ENCODE measurements at regions not wholly inside any gene's neighbourhood (a gene's known extent, or its start where the extent isn't known, plus 50 kb on each side); places are given as distances from the start of the nearest gene placed in this dataset.

DNA sequence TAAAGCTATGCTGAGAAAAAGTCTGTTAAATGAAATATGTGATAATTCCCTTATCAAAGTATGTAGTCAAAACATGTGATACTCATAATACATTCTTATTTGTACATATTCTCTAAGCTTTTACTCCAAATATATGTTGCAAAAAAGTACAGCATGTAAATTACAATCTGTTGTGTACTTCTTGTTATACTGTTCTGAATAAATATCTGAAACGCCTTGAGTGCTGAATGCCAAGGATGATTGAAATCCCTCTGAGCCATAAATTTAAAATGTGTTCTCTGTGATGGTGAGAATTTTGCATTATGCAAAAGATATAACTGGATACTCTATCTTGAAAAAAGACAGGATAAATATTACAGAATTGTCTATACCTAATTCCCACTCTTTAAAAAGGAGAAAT lies 1128.0 kb downstream of the STPG2 start:
- in situ Hi-C loops (cut with MboI) = no loop called here

DNA sequence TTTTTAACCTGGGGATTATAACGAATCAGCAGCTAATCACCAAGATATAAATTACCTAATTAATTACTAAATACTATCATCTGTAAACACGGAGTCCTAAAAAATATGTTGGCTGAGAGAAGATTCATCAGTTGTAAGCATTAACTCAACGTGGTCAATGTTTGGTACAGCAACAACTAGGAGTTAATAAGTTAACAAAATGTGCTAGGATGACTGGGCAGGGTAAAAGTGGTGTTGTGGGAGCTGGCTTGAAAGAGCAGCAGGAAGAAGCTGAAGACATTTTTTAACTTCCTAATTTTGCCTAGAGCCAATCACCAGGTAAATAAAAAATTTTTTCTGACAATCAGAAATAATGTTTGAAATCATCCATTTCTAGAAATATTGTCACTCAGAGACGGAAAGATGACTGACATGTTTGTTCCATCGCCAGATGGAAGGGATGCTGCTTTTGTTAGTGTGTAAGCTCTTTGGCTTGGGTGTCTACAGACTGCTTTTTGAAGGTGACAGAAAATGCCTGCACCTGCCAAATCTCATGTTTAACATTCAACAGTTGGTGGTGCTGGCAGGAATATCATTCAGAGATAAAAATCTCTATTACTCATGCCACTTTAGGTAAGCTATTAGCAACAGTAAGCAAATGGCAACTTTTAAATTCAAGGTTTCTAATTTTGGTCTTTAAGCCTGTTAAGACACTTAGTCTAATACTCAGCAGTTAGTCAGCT lies 1126.9 kb downstream of the STPG2 start:
- DNase-seq (ENCODE audit: low read depth, low spot score) (no peak), ATAC-seq (no peak), FAIRE-seq (no peak)
- no peak overlapping the region for H3K9ac ChIP-seq (ENCODE audit: control insufficient read depth, insufficient read depth, low read length)
- 12% methylated on average over 5 of the region's 5 CpGs for WGBS (ENCODE audit: insufficient coverage, insufficient replicate concordance, low lambda C conversion rate, missing lambda C conversion rate)
- ChIA-PET POLR2A (no interaction called here), CTCF (interaction anchor here (0.5 kb wide), 1 partner anchor 49 kb away, joined by 3 read pairs; no protein-coding TSS in a partner anchor), SMC1A (ENCODE audit: uncharacterized antibody, unreplicated experiment) (interaction anchor here (1.0 to 1.2 kb wide), 2 partner anchors 12 kb away, joined by 3 to 4 read pairs; no protein-coding TSS in a partner anchor), RAD21 (ENCODE audit: unreplicated experiment) (no interaction called here)
- H3K79me2 ChIP-seq (ENCODE audit: control insufficient read depth, insufficient read depth, low read length) = no peaks in the 10 kb centered on the region
- in situ Hi-C loops (cut with MboI) (no loop called here), intact Hi-C loops (cut with micrococcal nuclease; ENCODE audit: unreplicated experiment) (no loop called here)
- no peaks in the 10 kb centered on the region for H3K27me3 ChIP-seq (replicated peaks in 1 of 2; ENCODE audit: control insufficient read depth in 2 of 2, insufficient read depth in 2 of 2, low read length in 1 of 2)
- H2AFZ ChIP-seq (ENCODE audit: control insufficient read depth, low read depth, low read length) = no peak overlapping the region
- no peaks in the 10 kb centered on the region for H3K4me1 ChIP-seq (ENCODE audit: control insufficient read depth, insufficient read depth, low read length)
- H3K4me2 ChIP-seq (ENCODE audit: control insufficient read depth, insufficient read depth) = no peak overlapping the region
- H3K36me3 ChIP-seq (ENCODE audit: control insufficient read depth in 2 of 2, insufficient read depth in 2 of 2, low read length in 1 of 2) = no peaks in the 10 kb centered on the region
- no peak overlapping the region for H3K27ac ChIP-seq (ENCODE audit: control insufficient read depth, insufficient read depth)
- H4K20me1 ChIP-seq (ENCODE audit: control insufficient read depth, insufficient read depth) = no peaks in the 10 kb centered on the region
- no peak overlapping the region for H3K4me3 ChIP-seq
- H3K9me3 ChIP-seq (replicated peaks; ENCODE audit: control insufficient read depth, insufficient read depth, low read length) = no peaks in the 10 kb centered on the region
- BruUV-seq (replicated peaks) = no TSS peak
- TF ChIP-seq, protein P1, sequence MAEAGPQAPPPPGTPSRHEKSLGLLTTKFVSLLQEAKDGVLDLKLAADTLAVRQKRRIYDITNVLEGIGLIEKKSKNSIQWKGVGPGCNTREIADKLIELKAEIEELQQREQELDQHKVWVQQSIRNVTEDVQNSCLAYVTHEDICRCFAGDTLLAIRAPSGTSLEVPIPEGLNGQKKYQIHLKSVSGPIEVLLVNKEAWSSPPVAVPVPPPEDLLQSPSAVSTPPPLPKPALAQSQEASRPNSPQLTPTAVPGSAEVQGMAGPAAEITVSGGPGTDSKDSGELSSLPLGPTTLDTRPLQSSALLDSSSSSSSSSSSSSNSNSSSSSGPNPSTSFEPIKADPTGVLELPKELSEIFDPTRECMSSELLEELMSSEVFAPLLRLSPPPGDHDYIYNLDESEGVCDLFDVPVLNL (IDR thresholded peaks at IDR 0.05; ENCODE audit: low read depth, low read length) = no peak
- no peak for TF ChIP-seq MYC (IDR thresholded peaks at IDR 0.05; ENCODE audit: insufficient read depth, insufficient read length, insufficient replicate concordance, low read length, severe bottlenecking)
- no peak for TF ChIP-seq STAT1 (conservative IDR thresholded peaks at IDR 0.05)
- no peak for TF ChIP-seq MXI1 (IDR thresholded peaks at IDR 0.05; ENCODE audit: low read depth, low read length)
- TF ChIP-seq CBX3 (IDR thresholded peaks at IDR 0.05; ENCODE audit: borderline replicate concordance, low read depth) = no peak
- TF ChIP-seq, protein P2, sequence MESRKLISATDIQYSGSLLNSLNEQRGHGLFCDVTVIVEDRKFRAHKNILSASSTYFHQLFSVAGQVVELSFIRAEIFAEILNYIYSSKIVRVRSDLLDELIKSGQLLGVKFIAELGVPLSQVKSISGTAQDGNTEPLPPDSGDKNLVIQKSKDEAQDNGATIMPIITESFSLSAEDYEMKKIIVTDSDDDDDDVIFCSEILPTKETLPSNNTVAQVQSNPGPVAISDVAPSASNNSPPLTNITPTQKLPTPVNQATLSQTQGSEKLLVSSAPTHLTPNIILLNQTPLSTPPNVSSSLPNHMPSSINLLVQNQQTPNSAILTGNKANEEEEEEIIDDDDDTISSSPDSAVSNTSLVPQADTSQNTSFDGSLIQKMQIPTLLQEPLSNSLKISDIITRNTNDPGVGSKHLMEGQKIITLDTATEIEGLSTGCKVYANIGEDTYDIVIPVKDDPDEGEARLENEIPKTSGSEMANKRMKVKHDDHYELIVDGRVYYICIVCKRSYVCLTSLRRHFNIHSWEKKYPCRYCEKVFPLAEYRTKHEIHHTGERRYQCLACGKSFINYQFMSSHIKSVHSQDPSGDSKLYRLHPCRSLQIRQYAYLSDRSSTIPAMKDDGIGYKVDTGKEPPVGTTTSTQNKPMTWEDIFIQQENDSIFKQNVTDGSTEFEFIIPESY (IDR thresholded peaks at IDR 0.05) = no peak
- TF ChIP-seq MTA3 (IDR thresholded peaks at IDR 0.05; ENCODE audit: borderline replicate concordance, low read length) = no peak
- no peak for TF ChIP-seq RAD21 (IDR thresholded peaks at IDR 0.05; ENCODE audit: insufficient read depth, low read depth, low read length)
- TF ChIP-seq, protein P3, sequence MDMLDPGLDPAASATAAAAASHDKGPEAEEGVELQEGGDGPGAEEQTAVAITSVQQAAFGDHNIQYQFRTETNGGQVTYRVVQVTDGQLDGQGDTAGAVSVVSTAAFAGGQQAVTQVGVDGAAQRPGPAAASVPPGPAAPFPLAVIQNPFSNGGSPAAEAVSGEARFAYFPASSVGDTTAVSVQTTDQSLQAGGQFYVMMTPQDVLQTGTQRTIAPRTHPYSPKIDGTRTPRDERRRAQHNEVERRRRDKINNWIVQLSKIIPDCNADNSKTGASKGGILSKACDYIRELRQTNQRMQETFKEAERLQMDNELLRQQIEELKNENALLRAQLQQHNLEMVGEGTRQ (IDR thresholded peaks at IDR 0.05; ENCODE audit: borderline replicate concordance, low read depth, low read length) = no peak
- TF ChIP-seq HDAC2 (IDR thresholded peaks at IDR 0.05) = no peak
- TF ChIP-seq EZH2 (IDR thresholded peaks at IDR 0.05; ENCODE audit: borderline replicate concordance, control insufficient read depth, low read depth, low read length) = no peak
- no peak for TF ChIP-seq NFYA (IDR thresholded peaks at IDR 0.05; ENCODE audit: borderline replicate concordance, low read depth, low read length)

More for the DNA sequence above, 1128.0 kb downstream of the STPG2 start:
- H2AFZ ChIP-seq (ENCODE audit: control insufficient read depth, low read depth, low read length) = no peak overlapping the region
- BruUV-seq (replicated peaks) = no TSS peak
- ChIA-PET POLR2A (no interaction called here), CTCF (no interaction called here), SMC1A (ENCODE audit: uncharacterized antibody, unreplicated experiment) (interaction anchor here (1.2 kb wide), 1 partner anchor 11 kb away, joined by 4 read pairs; no protein-coding TSS in a partner anchor), RAD21 (ENCODE audit: unreplicated experiment) (no interaction called here)
- no peak overlapping the region for H3K4me3 ChIP-seq
- 0% methylated on average over 1 of the region's 1 CpG for WGBS (ENCODE audit: insufficient coverage, insufficient replicate concordance, low lambda C conversion rate, missing lambda C conversion rate)
- no peak overlapping the region for H3K4me2 ChIP-seq (ENCODE audit: control insufficient read depth, insufficient read depth)
- TF ChIP-seq ZZZ3 (IDR thresholded peaks at IDR 0.05; ENCODE audit: control insufficient read depth, insufficient read length, low read depth) (no peak), MYC (IDR thresholded peaks at IDR 0.05; ENCODE audit: insufficient read depth, insufficient read length, insufficient replicate concordance, low read length, severe bottlenecking) (no peak)
- DNase-seq (ENCODE audit: low read depth, low spot score) = no peak
- no peaks in the 10 kb centered on the region for H3K79me2 ChIP-seq (ENCODE audit: control insufficient read depth, insufficient read depth, low read length)
- intact Hi-C loops (cut with micrococcal nuclease; ENCODE audit: unreplicated experiment) = no loop called here
- no peak for FAIRE-seq
- no peaks in the 10 kb centered on the region for H3K27me3 ChIP-seq (replicated peaks in 1 of 2; ENCODE audit: control insufficient read depth in 2 of 2, insufficient read depth in 2 of 2, low read length in 1 of 2)
- H3K4me1 ChIP-seq (ENCODE audit: control insufficient read depth, insufficient read depth, low read length) = no peaks in the 10 kb centered on the region
- no peaks in the 10 kb centered on the region for H3K9me3 ChIP-seq (replicated peaks; ENCODE audit: control insufficient read depth, insufficient read depth, low read length)
- no peaks in the 10 kb centered on the region for H3K36me3 ChIP-seq (ENCODE audit: control insufficient read depth in 2 of 2, insufficient read depth in 2 of 2, low read length in 1 of 2)
- no peaks in the 10 kb centered on the region for H4K20me1 ChIP-seq (ENCODE audit: control insufficient read depth, insufficient read depth)
- ATAC-seq = no peak
- H3K27ac ChIP-seq (ENCODE audit: control insufficient read depth, insufficient read depth) = no peak overlapping the region
- no peak overlapping the region for H3K9ac ChIP-seq (ENCODE audit: control insufficient read depth, insufficient read depth, low read length)

Data from GM12878 (cell line).